Heart left ventricle (tissue), 13 donors: ENCODE measurements at regions not wholly inside any gene's neighbourhood (a gene's known extent, or its start where the extent isn't known, plus 50 kb on each side); places are given as distances from the start of the nearest gene placed in this dataset.

Experiments
- POLR2A ChIP-seq, 2 donors: fragments of 450-650 bp; IDR thresholded peaks; one replicate each; pipeline ENCODE4 v1.6.1; 2017; ENCODE audit warnings: antibody characterized with exemption in 2 of 2, mild to moderate bottlenecking in 2 of 2, moderate library complexity in 2 of 2
- TF ChIP-seq, protein P1 (sequence below), 12 donors: fragments of 200-600 bp; sonication (generic) in 4 of 12; IDR thresholded peaks; one replicate each; pipeline versions ENCODE4 v1.5.0 to v1.8.0; 2018 to 2022; ENCODE audit warnings: antibody characterized with exemption in 12 of 12, mild to moderate bottlenecking in 5 of 12
- donor health status: ischemic (EF 13 %, LVEDD 7.1; RV severe dilation, severe dysfunction).
- donor health status: DM: no; HTN: yes; CAD: no.
- donor health status: DM: no; HTN: no; CAD: no.
- donor health status: ischemic (EF 25% LVEDD 6.9; RV normal size, moderate dysfunction).
- donor health status: ischemic (EF 25% LVEDD 5.7; RV mildly dilated, moderate dysfunction).
- donor health status: ischemic (EF 35%, LVEDD 5.7; RV mildly dilated, moderate dysfunction).
- donor health status: nonischemic (EF 11% LVEDD 7.7; RV severe dilation, severe dysfunction).
- donor health status: DM: yes; HTN: yes; CAD: no.
- donor health status: PGD.
- donor health status: ischemic (EF 29% LVEDD 5.4; RV normal size, mild dysfunction).
- donor health status: nonischemic (EF 23%, LVEDD 6.1; RV moderate dilation, normal function).

- TF ChIP-seq, protein P1, sequence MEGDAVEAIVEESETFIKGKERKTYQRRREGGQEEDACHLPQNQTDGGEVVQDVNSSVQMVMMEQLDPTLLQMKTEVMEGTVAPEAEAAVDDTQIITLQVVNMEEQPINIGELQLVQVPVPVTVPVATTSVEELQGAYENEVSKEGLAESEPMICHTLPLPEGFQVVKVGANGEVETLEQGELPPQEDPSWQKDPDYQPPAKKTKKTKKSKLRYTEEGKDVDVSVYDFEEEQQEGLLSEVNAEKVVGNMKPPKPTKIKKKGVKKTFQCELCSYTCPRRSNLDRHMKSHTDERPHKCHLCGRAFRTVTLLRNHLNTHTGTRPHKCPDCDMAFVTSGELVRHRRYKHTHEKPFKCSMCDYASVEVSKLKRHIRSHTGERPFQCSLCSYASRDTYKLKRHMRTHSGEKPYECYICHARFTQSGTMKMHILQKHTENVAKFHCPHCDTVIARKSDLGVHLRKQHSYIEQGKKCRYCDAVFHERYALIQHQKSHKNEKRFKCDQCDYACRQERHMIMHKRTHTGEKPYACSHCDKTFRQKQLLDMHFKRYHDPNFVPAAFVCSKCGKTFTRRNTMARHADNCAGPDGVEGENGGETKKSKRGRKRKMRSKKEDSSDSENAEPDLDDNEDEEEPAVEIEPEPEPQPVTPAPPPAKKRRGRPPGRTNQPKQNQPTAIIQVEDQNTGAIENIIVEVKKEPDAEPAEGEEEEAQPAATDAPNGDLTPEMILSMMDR (IDR thresholded peaks at IDR 0.05), result no peak
- no peak for TF ChIP-seq POLR2A (IDR thresholded peaks at IDR 0.05)
These were observed 77.5 kb upstream of the HIVEP1 start for GRCh38 chr6:11934638-11935037.
